ENCODE measurements at regions not wholly inside any gene's neighbourhood (a gene's known extent, or its start where the extent isn't known, plus 50 kb on each side); places are given as distances from the start of the nearest gene placed in this dataset.

GRCh38 chrX:42248226-42248625, 324.9 kb upstream of the CASK start:
- DNase-seq: no peak
- peaks cover 43% of the 10 kb centered on the region for H3K27me3 ChIP-seq
- H3K9me3 ChIP-seq (replicated peaks in 1 of 3): no peaks in the 10 kb centered on the region
- intact Hi-C loops (cut with DNase I): no loop called here
- H3K36me3 ChIP-seq (replicated peaks in 1 of 2): no peaks in the 10 kb centered on the region
- H3K27ac ChIP-seq: no peak overlapping the region
- H3K4me1 ChIP-seq (replicated peaks in 1 of 2): no peaks in the 10 kb centered on the region
- no peak for TF ChIP-seq POLR2A (IDR thresholded peaks at IDR 0.05)
- TF ChIP-seq CTCF (IDR thresholded peaks at IDR 0.05): no peak
- WGBS, 4 donors: 74 to 86% (median 83%) methylated on average over 4 of the region's 4 CpGs
- H3K4me3 ChIP-seq: no peak overlapping the region

DNA sequence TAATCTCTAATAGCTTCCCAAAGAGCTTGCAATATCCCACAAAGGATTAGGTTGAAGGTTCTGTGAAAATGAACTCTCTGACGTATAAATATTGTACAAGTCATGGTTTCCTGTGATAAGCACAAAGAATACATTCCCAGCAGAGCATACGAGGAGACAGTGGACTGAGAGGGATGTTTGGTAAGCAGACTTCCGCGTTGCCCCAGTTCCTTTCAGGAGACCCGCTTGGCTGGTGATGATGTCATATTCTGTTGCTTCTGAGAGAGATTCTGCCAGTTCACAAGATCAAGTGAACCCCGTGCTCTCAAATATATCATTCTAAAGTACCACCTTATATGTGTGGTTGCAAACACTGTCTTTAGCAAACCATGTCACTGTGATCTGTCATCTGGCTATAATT, 323.9 kb upstream of the CASK start:
- Histone ChIP-seq H3K4me3 (peak overlapping the region in 1 of 4 donors; percentile 17), H3K9me3 (replicated peaks in 1 of 3) (no peaks in the 10 kb centered on the region)

GRCh38 chrX:42246814-42247213, 323.5 kb upstream of the CASK start:
- H3K4me3 ChIP-seq: peak overlapping the region in 1 of 4 donors; percentile 17
- no peaks in the 10 kb centered on the region for H3K36me3 ChIP-seq (replicated peaks in 1 of 2)
- peaks cover 38% of the 10 kb centered on the region for H3K27me3 ChIP-seq
- intact Hi-C loops (cut with DNase I): no loop called here
- H3K27ac ChIP-seq: no peak overlapping the region
- 32 to 35% (median 34%) methylated on average over 7 of the region's 7 CpGs for WGBS, 4 donors
- no peak for DNase-seq
- H3K4me1 ChIP-seq (replicated peaks in 1 of 2): no peaks in the 10 kb centered on the region
- H3K9me3 ChIP-seq (replicated peaks in 1 of 3): no peaks in the 10 kb centered on the region
- TF ChIP-seq CTCF (IDR thresholded peaks at IDR 0.05) (no peak), POLR2A (IDR thresholded peaks at IDR 0.05) (no peak)

More for the DNA sequence above, 323.9 kb upstream of the CASK start:
- intact Hi-C loops (cut with DNase I): no loop called here
- Histone ChIP-seq H3K36me3 (replicated peaks in 1 of 2) (no peaks in the 10 kb centered on the region), H3K4me1 (replicated peaks in 1 of 2) (no peaks in the 10 kb centered on the region), H3K27me3 (peaks cover 42% of the 10 kb centered on the region), H3K27ac (no peak overlapping the region)
- DNase-seq: peak in 1 of 7 donors; percentile 13
- WGBS, 4 donors: 47 to 68% (median 56%) methylated on average over 6 of the region's 6 CpGs
- TF ChIP-seq CTCF (IDR thresholded peaks at IDR 0.05): no peak
- no peak for TF ChIP-seq POLR2A (IDR thresholded peaks at IDR 0.05)

DNA sequence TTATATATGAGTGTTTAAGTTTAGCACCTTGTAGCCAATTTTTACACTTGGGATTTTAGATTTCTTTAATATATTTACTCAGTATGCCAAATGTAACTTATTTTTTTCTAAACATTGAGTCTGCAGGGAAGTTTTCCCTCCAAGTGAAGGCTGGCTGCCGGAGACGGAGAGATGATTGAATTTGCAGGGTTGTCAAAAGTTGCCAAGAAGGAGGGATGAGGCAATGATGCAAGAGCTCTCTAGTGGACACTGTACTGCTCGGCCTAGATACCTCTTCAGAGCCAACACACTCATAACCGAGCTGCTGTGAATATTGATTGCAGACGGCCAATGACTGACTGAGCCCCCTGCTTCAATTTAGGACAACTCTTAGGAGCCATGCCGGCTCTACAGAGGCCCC, 318.6 kb upstream of the CASK start:
- 68 to 74% (median 70%) methylated on average over 4 to 6 of the region's 6 CpGs for WGBS, 4 donors
- intact Hi-C loops (cut with DNase I): no loop called here
- TF ChIP-seq CTCF (IDR thresholded peaks at IDR 0.05): no peak
- no peak for TF ChIP-seq POLR2A (IDR thresholded peaks at IDR 0.05)

More for the DNA sequence above, 318.6 kb upstream of the CASK start:
- peaks cover 18% of the 10 kb centered on the region for H3K27me3 ChIP-seq
- H3K4me3 ChIP-seq: no peak overlapping the region
- no peak for DNase-seq
- H3K27ac ChIP-seq: no peak overlapping the region
- no peaks in the 10 kb centered on the region for H3K9me3 ChIP-seq (replicated peaks in 1 of 3)
- no peaks in the 10 kb centered on the region for H3K4me1 ChIP-seq (replicated peaks in 1 of 2)
- H3K36me3 ChIP-seq (replicated peaks in 1 of 2): no peaks in the 10 kb centered on the region
